ENCODE measurements at regions not wholly inside any gene's neighbourhood (a gene's known extent, or its start where the extent isn't known, plus 50 kb on each side); places are given as distances from the start of the nearest gene placed in this dataset.

- no peak overlapping the region for H3K27ac Mint-ChIP-seq (ENCODE audit: unreplicated experiment)
- TF ChIP-seq, protein P1, sequence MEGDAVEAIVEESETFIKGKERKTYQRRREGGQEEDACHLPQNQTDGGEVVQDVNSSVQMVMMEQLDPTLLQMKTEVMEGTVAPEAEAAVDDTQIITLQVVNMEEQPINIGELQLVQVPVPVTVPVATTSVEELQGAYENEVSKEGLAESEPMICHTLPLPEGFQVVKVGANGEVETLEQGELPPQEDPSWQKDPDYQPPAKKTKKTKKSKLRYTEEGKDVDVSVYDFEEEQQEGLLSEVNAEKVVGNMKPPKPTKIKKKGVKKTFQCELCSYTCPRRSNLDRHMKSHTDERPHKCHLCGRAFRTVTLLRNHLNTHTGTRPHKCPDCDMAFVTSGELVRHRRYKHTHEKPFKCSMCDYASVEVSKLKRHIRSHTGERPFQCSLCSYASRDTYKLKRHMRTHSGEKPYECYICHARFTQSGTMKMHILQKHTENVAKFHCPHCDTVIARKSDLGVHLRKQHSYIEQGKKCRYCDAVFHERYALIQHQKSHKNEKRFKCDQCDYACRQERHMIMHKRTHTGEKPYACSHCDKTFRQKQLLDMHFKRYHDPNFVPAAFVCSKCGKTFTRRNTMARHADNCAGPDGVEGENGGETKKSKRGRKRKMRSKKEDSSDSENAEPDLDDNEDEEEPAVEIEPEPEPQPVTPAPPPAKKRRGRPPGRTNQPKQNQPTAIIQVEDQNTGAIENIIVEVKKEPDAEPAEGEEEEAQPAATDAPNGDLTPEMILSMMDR (IDR thresholded peaks at IDR 0.05; ENCODE audit: unreplicated experiment): no peak
- DNase-seq (ENCODE audit: low spot score): no peak
Observed at GRCh38 chr3:65078748-65079147, 390.9 kb upstream of the ADAMTS9 start.

GRCh38 chr3:65077124-65077523 is 389.3 kb upstream of the ADAMTS9 start:
- H3K9me3 Mint-ChIP-seq (ENCODE audit: unreplicated experiment): no peaks in the 10 kb centered on the region
- peaks cover 5% of the 10 kb centered on the region for H3K27me3 Mint-ChIP-seq (ENCODE audit: unreplicated experiment)
- H3K4me1 Mint-ChIP-seq (ENCODE audit: unreplicated experiment): peaks cover 11% of the 10 kb centered on the region
- no peak overlapping the region for H3K27ac Mint-ChIP-seq (ENCODE audit: unreplicated experiment)
- DNase-seq (ENCODE audit: low spot score): no peak
- TF ChIP-seq, protein P1 (IDR thresholded peaks at IDR 0.05; ENCODE audit: unreplicated experiment): no peak
- no peaks in the 10 kb centered on the region for H3K36me3 Mint-ChIP-seq (ENCODE audit: low read depth, unreplicated experiment)
- H3K4me3 Mint-ChIP-seq (ENCODE audit: unreplicated experiment): no peak overlapping the region

More at GRCh38 chr3:65078748-65079147, 390.9 kb upstream of the ADAMTS9 start:
- peaks cover 9% of the 10 kb centered on the region for H3K27me3 Mint-ChIP-seq (ENCODE audit: unreplicated experiment)
- no peaks in the 10 kb centered on the region for H3K36me3 Mint-ChIP-seq (ENCODE audit: low read depth, unreplicated experiment)
- no peak overlapping the region for H3K4me3 Mint-ChIP-seq (ENCODE audit: unreplicated experiment)
- H3K9me3 Mint-ChIP-seq (ENCODE audit: unreplicated experiment): no peaks in the 10 kb centered on the region
- peaks cover 24% of the 10 kb centered on the region for H3K4me1 Mint-ChIP-seq (ENCODE audit: unreplicated experiment)

GRCh38 chr3:65070968-65071367 is 383.2 kb upstream of the ADAMTS9 start:
- Mint-ChIP-seq H3K4me3 (ENCODE audit: unreplicated experiment) (no peak overlapping the region), H3K9me3 (ENCODE audit: unreplicated experiment) (no peaks in the 10 kb centered on the region), H3K27ac (ENCODE audit: unreplicated experiment) (no peak overlapping the region), H3K27me3 (ENCODE audit: unreplicated experiment) (no peaks in the 10 kb centered on the region), H3K36me3 (ENCODE audit: low read depth, unreplicated experiment) (no peaks in the 10 kb centered on the region), H3K4me1 (ENCODE audit: unreplicated experiment) (peaks cover 7% of the 10 kb centered on the region)
- TF ChIP-seq, protein P1 (IDR thresholded peaks at IDR 0.05; ENCODE audit: unreplicated experiment): no peak
- DNase-seq (ENCODE audit: low spot score): no peak

DNA sequence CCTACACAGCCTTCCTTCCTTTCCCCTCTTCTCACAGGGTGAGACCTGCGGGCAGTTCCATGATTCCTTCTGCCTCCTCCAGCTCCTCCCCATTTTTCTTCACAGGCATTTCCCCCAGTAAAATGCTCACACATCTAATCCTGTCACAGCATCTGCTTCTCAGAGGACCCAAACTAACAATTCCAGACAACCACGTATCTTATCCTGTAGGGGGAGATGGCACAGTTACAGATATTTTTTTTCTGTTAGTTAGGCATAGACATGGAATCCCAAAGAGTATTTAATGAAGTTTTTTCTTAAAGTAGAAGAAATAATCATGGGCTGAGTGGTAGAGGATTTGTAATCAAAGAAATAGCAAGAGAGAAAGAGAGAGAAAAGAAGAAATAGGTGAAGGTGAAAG is 373.1 kb upstream of the ADAMTS9 start:
- H3K27me3 Mint-ChIP-seq (ENCODE audit: unreplicated experiment): no peaks in the 10 kb centered on the region
- no peak for DNase-seq (ENCODE audit: low spot score)

DNA sequence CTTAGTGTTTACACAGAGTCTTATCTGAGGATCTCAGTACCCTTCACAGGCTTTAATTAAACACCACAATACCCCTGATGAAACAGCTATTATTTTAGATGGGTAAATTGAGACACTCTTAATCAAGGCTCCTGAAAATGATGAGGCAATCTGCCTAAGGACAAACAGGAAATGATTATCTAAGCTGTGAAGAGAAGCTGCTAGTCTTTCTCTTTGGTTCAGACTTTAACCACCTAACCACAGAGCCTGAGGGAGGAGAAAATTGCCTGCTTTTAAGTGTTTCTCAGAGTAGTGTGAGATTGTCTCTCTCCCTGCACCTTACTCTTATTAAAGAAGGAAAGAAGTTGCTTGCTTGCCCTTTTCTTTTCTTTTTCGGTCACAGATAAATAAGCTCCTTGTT is 364.3 kb upstream of the ADAMTS9 start:
- no peaks in the 10 kb centered on the region for H3K4me1 Mint-ChIP-seq (ENCODE audit: unreplicated experiment)
- H3K4me3 Mint-ChIP-seq (ENCODE audit: unreplicated experiment): no peak overlapping the region
- no peak overlapping the region for H3K27ac Mint-ChIP-seq (ENCODE audit: unreplicated experiment)
- peaks cover 3% of the 10 kb centered on the region for H3K27me3 Mint-ChIP-seq (ENCODE audit: unreplicated experiment)
- DNase-seq (ENCODE audit: low spot score): no peak
- H3K36me3 Mint-ChIP-seq (ENCODE audit: low read depth, unreplicated experiment): no peaks in the 10 kb centered on the region
- TF ChIP-seq, protein P1 (IDR thresholded peaks at IDR 0.05; ENCODE audit: unreplicated experiment): no peak
- H3K9me3 Mint-ChIP-seq (ENCODE audit: unreplicated experiment): no peaks in the 10 kb centered on the region

More for the DNA sequence above, 373.1 kb upstream of the ADAMTS9 start:
- H3K4me1 Mint-ChIP-seq (ENCODE audit: unreplicated experiment): no peaks in the 10 kb centered on the region
- H3K36me3 Mint-ChIP-seq (ENCODE audit: low read depth, unreplicated experiment): no peaks in the 10 kb centered on the region
- H3K27ac Mint-ChIP-seq (ENCODE audit: unreplicated experiment): peak overlapping the region; percentile 32
- no peaks in the 10 kb centered on the region for H3K9me3 Mint-ChIP-seq (ENCODE audit: unreplicated experiment)
- no peak overlapping the region for H3K4me3 Mint-ChIP-seq (ENCODE audit: unreplicated experiment)
- TF ChIP-seq, protein P1 (IDR thresholded peaks at IDR 0.05; ENCODE audit: unreplicated experiment): peak; percentile 25

Measured in endothelial cell (in vitro differentiated cells).